Activated naive CD8-positive, alpha-beta T cell treated with anti-CD3 and anti-CD28 coated beads, Interleukin-2, amount 50 U/mL, for 16 hours (primary cell): ENCODE measurements at regions not wholly inside any gene's neighbourhood (a gene's known extent, or its start where the extent isn't known, plus 50 kb on each side); places are given as distances from the start of the nearest gene placed in this dataset.

Experiments
- DNase-seq: peaks from one replicate; pipeline ENCODE4 v3.0.0-alpha.2; 2020; ENCODE audit warnings: low read depth, low spot score

- DNase-seq: no peak
Measured at GRCh38 chr2:239576784-239577685, 176.2 kb upstream of the HDAC4 start.

- DNase-seq: no peak
Measured at GRCh38 chr2:239575931-239576445, 175.2 kb upstream of the HDAC4 start.

DNA sequence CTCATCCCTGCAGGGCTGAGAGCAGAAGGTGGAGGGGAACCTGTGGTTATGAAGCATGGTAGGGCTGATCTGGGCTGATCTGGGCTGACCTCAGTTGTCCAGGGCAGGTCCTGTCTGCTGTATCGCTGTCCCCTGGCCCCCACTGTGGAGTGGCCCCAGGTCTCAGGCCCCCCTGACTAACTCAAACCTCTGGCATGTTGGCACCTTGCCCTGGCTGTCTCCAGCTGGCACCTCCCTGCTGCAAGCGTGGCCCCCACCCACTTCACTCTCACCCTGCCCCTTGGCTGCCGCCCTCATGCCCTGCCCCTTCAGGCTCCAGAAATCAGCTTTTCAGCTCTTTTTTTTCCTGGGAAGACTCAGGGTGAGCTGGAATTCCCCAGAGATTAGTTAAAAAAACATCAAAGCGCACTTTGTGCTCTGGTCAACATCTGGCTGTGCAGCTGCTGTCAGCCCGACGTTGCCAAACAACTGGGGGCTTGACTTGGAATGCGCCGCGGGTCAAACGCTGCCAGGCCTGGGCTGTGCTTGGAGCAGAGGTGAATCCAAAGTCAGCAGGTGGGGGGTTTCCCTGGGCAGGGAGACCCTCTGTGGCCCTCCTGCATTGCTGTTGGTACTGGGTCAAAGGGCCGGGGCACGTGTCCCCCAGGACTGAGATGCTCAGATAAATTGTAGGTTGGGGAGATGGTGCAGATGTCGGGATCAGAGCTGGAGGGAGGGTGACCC is 173.8 kb upstream of the HDAC4 start:
- no peak for DNase-seq

DNA sequence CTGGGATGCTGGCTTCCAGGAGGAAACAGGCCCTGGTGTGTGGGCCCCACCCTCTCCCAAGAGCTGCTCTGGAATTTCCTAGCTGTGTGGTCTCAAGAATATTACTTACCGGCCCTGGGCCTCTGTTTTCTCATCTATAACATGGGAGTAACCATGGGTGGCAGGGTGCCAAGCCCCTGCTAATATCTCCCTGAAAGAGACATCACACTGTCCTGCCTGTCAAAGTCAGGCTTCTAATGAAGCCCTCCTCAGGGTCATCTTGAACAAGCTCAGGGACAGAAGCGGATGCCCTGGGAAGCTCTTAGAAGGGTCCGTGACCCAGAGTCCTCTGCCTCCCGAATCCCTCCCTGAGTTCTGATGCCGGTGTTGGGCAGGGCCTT is 173.2 kb upstream of the HDAC4 start:
- no peak for DNase-seq

DNA sequence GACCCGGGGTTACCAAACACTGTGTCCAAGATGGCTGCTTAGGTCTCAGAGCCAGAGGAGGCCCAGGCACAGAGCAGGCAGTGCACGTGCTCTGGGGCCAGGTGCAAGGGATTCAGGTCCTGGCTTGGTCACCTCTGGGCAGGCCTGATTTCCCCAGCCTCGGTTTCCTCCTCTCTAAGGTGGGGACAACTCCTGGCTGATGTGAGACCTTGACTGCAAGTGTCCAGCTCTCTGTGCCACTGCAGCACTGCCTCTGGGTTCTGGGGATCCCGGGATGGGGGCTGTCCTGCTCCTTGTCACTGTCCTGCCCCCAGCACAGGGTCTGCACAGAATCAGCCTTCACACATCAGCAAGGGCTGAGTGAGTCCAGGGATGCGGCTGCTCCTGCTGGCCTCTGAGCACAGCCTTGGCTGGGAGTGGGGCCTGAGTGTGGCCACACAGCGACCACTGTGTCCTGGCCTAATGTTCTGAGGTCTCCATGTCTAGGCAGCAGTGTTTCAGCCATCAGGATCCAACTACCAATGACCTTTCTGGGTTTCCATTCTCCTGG is 170.2 kb upstream of the HDAC4 start:
- no peak for DNase-seq

- DNase-seq: no peak
Measured at GRCh38 chr2:239570216-239570925, 169.6 kb upstream of the HDAC4 start.

DNA sequence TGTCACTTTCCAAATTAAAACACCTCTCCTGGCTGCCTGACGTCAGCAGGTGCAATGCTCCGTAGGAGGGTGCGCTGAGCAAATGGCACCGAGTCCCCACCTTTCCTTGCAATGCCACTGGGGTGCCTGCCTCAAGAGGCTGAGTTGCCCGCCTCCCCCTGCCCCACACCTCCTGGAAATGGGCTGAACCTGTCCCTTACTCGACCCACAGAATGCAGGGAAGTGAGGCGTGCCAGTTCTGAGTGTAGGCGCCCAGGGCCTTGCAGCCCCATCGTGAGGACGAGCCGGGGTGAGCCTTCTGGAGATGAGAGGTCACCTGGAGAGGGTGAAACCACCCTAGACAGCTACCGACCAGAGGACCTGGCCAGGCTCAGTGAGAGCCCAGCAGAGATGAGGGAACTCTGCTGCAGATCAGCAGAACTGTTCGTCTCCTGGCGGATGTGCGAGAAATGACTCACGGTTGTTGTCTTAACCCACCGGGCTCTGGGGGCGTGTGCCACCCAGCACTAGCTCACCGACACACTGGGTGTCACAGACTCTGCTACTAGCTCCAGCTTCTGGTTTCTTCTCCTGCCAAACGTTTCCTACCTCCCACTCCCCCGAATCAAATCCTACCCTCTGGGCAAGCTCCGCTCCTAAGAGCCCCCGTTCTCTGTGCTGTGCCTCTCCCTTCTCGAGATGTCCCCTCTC is 168.7 kb upstream of the HDAC4 start:
- DNase-seq: no peak

- DNase-seq: no peak
Measured at GRCh38 chr2:239568601-239569000, 167.8 kb upstream of the HDAC4 start.

GRCh38 chr2:239567786-239568185 is 167.0 kb upstream of the HDAC4 start:
- DNase-seq: no peak

DNA sequence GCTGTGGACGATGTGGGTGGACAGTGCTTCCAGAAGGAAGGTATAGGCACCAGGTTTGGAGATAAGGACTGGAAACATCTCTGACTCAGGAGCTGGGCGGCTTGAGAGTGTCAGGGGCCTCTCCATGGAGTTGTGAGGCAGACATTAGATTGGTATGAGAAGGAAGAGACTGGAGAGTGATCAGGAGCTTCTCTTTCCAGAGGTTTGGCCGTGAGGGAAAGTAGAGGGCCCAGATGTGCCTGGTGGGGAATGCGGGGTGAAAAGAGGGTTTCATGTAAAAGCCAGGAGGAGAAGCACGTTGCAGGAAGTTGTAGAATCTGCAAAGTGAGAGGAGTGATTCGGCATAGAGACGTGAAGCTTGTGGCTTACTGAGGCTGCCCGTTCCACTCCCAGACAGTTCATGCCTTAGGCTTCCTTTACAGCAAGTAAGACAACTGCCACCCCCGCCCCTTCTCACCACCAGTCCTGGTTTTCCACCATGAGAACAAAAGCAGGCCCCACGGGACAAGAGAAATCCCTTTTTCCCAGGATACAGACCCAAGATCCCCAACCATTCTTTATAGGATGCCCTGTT is 166.3 kb upstream of the HDAC4 start:
- no peak for DNase-seq

DNA sequence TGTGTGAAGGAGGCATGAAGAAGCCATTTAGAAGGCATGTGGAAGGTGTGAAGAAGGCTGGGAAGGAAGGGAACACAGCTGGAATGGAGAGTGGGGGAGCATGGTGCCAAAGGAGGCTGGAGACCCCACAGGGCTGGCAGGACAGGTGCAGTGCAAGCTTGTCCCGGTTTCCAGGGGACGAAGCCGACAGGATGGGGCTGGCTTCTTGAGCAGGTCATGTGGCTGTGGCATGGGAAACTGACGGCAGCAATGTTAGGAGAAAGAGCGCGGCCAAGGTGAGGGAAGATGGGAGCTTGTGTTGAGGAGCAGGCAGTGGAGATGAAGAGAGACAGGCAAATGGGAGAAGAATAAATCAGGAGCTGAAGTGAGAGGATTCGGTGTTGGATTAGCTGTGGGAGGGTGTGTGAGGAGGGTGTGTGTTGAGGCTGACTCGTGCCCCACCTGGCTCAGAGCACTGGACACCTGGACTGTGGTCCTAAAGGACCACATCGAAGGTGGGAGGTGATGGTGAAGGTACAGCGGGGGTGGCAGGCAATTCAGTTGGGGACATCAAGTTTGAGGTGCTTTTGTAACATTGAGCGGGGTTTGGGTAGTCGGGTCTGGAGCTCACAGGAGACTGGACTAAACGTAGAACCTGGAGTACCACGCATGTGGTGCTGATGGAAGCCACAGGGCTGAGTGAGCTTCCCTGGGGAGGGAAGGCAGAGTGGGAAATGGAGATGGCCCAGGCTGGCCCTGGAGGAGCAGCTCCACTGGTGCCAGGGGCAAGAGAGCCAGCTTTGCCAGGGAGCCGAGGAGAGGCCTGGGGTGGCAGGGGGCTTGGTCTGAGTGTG is 165.6 kb upstream of the HDAC4 start:
- DNase-seq: no peak

DNA sequence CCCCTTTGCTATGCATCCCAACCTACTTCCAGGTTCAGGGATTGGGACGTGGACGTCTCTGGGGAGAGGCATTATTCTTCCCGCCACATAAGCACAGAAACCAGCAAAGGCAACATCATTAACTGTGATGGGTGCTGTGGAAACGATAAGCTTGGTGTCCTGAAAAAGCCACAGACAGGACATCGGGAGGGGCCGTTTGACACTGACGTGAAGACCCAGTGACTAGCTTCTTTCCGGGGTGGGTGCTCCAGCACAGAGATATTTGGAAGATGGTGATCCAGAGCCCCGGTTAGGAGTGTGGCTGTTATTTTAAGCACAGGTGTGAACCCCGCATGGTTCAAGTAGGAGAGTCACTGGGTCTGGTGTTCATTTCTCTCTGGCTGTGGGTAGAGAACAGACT is 163.8 kb upstream of the HDAC4 start:
- no peak for DNase-seq

GRCh38 chr2:239563561-239563960 is 162.7 kb upstream of the HDAC4 start:
- DNase-seq: no peak

- no peak for DNase-seq
Measured at GRCh38 chr2:239561446-239562001, 160.7 kb upstream of the HDAC4 start.

- DNase-seq: no peak
Measured at GRCh38 chr2:239559417-239560261, 158.8 kb upstream of the HDAC4 start.

DNA sequence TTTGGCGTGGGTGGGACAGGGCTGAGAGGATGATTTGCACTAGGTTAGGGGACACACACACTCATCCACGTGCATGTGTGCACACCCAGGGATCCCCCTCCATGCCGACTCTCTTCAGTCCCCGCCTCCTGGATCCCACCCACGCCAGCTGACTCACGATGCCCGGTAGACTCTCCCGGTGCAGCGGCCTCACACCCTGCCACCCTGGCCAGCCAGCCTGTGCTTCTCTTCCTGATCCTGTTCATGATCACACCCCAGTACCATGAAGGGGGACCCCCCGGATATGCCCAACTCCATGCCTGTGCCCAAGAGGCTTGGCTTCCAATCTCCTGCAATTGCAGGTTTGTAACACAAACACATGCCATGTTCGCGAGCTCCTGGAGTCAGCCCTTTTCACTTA is 157.8 kb upstream of the HDAC4 start:
- no peak for DNase-seq

DNA sequence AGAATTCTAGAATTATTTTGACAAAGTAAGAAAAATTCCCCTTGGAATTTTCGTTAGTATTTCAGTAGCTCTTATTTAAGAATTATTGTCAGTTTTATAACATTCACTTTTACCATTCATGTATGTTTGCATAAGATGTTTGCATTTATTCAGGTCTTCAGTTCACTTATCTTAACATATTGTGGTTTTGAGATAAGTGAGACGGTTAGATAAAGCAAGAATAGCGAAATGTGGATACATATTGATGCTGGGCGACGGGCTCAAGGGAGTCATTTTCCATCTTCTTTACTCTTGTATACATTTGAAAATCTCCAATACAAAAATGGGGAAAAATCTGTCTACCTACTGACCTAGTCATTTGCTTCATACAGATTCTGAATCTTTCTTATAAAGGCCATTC is 156.7 kb upstream of the HDAC4 start:
- DNase-seq: no peak

- DNase-seq: no peak
Measured at GRCh38 chr2:239555571-239555905, 154.7 kb upstream of the HDAC4 start.
